BLaER1 (cell line): ENCODE measurements at regions not wholly inside any gene's neighbourhood (a gene's known extent, or its start where the extent isn't known, plus 50 kb on each side); places are given as distances from the start of the nearest gene placed in this dataset.

ENCODE experiments used
- H3K27ac ChIP-seq: shearing (Covaris generic); formaldehyde crosslinking; 2 replicates; pipeline ENCODE4 v1.8.1; 2022
- H3K27me3 ChIP-seq: shearing (Covaris generic); formaldehyde crosslinking; 2 replicates; pipeline ENCODE4 v1.8.1; 2022
- H3K36me3 ChIP-seq: shearing (Covaris generic); formaldehyde crosslinking; 2 replicates; pipeline ENCODE4 v1.8.1; 2022
- H3K4me1 ChIP-seq: shearing (Covaris generic); formaldehyde crosslinking; 2 replicates; pipeline ENCODE4 v1.8.1; 2022
- H3K4me2 ChIP-seq: shearing (Covaris generic); formaldehyde crosslinking; 2 replicates; pipeline ENCODE4 v1.8.1; 2022
- H3K4me3 ChIP-seq: shearing (Covaris generic); formaldehyde crosslinking; 2 replicates; pipeline ENCODE4 v1.8.1; 2022
- H3K9ac ChIP-seq: shearing (Covaris generic); formaldehyde crosslinking; 2 replicates; pipeline ENCODE4 v1.8.1; 2022
- H3K9me3 ChIP-seq: shearing (Covaris generic); formaldehyde crosslinking; 2 replicates; pipeline ENCODE4 v1.8.1; 2022
- H4K20me1 ChIP-seq: shearing (Covaris generic); formaldehyde crosslinking; 2 replicates; pipeline ENCODE4 v1.8.1; 2022
- Cebpa-rat ChIP-seq: shearing (Covaris generic); IDR thresholded peaks from 2 replicates; pipeline ENCODE4 v1.8.1; 2022

GRCh38 chr7:82701949-82702348 lies 258.4 kb upstream of the CACNA2D1 start:
- Histone ChIP-seq H3K36me3 (no peaks in the 10 kb centered on the region), H4K20me1 (no peaks in the 10 kb centered on the region), H3K9ac (no peak overlapping the region), H3K27ac (no peak overlapping the region), H3K9me3 (no peaks in the 10 kb centered on the region), H3K4me1 (no peaks in the 10 kb centered on the region), H3K4me3 (no peak overlapping the region), H3K27me3 (no peaks in the 10 kb centered on the region), H3K4me2 (no peak overlapping the region)
- no peak for TF ChIP-seq Cebpa-rat

- Histone ChIP-seq H3K4me3 (no peak overlapping the region), H4K20me1 (no peaks in the 10 kb centered on the region), H3K36me3 (no peaks in the 10 kb centered on the region), H3K9me3 (no peaks in the 10 kb centered on the region), H3K27ac (no peak overlapping the region), H3K4me1 (no peaks in the 10 kb centered on the region), H3K9ac (no peak overlapping the region), H3K4me2 (no peak overlapping the region), H3K27me3 (no peaks in the 10 kb centered on the region)
- no peak for TF ChIP-seq Cebpa-rat
Measured at GRCh38 chr7:82700741-82701140, 257.2 kb upstream of the CACNA2D1 start.

- Histone ChIP-seq H3K36me3 (no peaks in the 10 kb centered on the region), H3K9ac (no peak overlapping the region), H3K4me2 (no peak overlapping the region), H3K9me3 (no peaks in the 10 kb centered on the region), H3K27me3 (no peaks in the 10 kb centered on the region), H3K27ac (no peak overlapping the region), H3K4me1 (no peaks in the 10 kb centered on the region), H4K20me1 (no peaks in the 10 kb centered on the region), H3K4me3 (no peak overlapping the region)
- no peak for TF ChIP-seq Cebpa-rat
Measured at GRCh38 chr7:82699773-82700186, 256.2 kb upstream of the CACNA2D1 start.

- no peaks in the 10 kb centered on the region for H3K36me3 ChIP-seq
- no peak overlapping the region for H3K27ac ChIP-seq
- no peaks in the 10 kb centered on the region for H4K20me1 ChIP-seq
- no peak overlapping the region for H3K4me2 ChIP-seq
- H3K9me3 ChIP-seq, result no peaks in the 10 kb centered on the region
- H3K4me1 ChIP-seq, result no peaks in the 10 kb centered on the region
- no peak overlapping the region for H3K9ac ChIP-seq
- H3K4me3 ChIP-seq, result no peak overlapping the region
- TF ChIP-seq Cebpa-rat, result no peak
- no peaks in the 10 kb centered on the region for H3K27me3 ChIP-seq
Measured at GRCh38 chr7:82697897-82698296, 254.3 kb upstream of the CACNA2D1 start.

GRCh38 chr7:82696631-82697030 lies 253.1 kb upstream of the CACNA2D1 start:
- Histone ChIP-seq H3K4me3 (no peak overlapping the region), H3K4me2 (no peak overlapping the region), H3K36me3 (no peaks in the 10 kb centered on the region), H3K9ac (no peak overlapping the region), H3K4me1 (no peaks in the 10 kb centered on the region), H3K9me3 (no peaks in the 10 kb centered on the region), H3K27ac (no peak overlapping the region), H3K27me3 (no peaks in the 10 kb centered on the region), H4K20me1 (no peaks in the 10 kb centered on the region)
- no peak for TF ChIP-seq Cebpa-rat

GRCh38 chr7:82694022-82694421 lies 250.4 kb upstream of the CACNA2D1 start:
- Histone ChIP-seq H3K9ac (no peak overlapping the region), H3K27ac (no peak overlapping the region), H4K20me1 (no peaks in the 10 kb centered on the region), H3K27me3 (no peaks in the 10 kb centered on the region), H3K4me2 (no peak overlapping the region), H3K4me3 (no peak overlapping the region), H3K9me3 (no peaks in the 10 kb centered on the region), H3K4me1 (no peaks in the 10 kb centered on the region), H3K36me3 (no peaks in the 10 kb centered on the region)
- TF ChIP-seq Cebpa-rat, result no peak

- Histone ChIP-seq H3K4me1 (no peaks in the 10 kb centered on the region), H3K36me3 (no peaks in the 10 kb centered on the region), H3K27ac (no peak overlapping the region), H3K4me3 (no peak overlapping the region), H3K9ac (no peak overlapping the region), H3K4me2 (no peak overlapping the region), H4K20me1 (no peaks in the 10 kb centered on the region), H3K9me3 (no peaks in the 10 kb centered on the region), H3K27me3 (no peaks in the 10 kb centered on the region)
- no peak for TF ChIP-seq Cebpa-rat
Measured at GRCh38 chr7:82690929-82691328, 247.4 kb upstream of the CACNA2D1 start.

- Histone ChIP-seq H3K9ac (no peak overlapping the region), H3K27ac (no peak overlapping the region), H3K4me2 (no peak overlapping the region), H4K20me1 (no peaks in the 10 kb centered on the region), H3K4me3 (no peak overlapping the region), H3K4me1 (no peaks in the 10 kb centered on the region), H3K9me3 (no peaks in the 10 kb centered on the region), H3K36me3 (no peaks in the 10 kb centered on the region), H3K27me3 (no peaks in the 10 kb centered on the region)
- TF ChIP-seq Cebpa-rat, result no peak
Measured at GRCh38 chr7:82685214-82685613, 241.6 kb upstream of the CACNA2D1 start.

GRCh38 chr7:82678716-82679115 lies 235.1 kb upstream of the CACNA2D1 start:
- Histone ChIP-seq H4K20me1 (no peaks in the 10 kb centered on the region), H3K4me1 (peaks cover 23% of the 10 kb centered on the region), H3K4me2 (peak overlapping the region; percentile 60), H3K27me3 (no peaks in the 10 kb centered on the region), H3K9ac (no peak overlapping the region), H3K4me3 (no peak overlapping the region), H3K9me3 (no peaks in the 10 kb centered on the region), H3K36me3 (no peaks in the 10 kb centered on the region), H3K27ac (peak overlapping the region; percentile 42)
- no peak for TF ChIP-seq Cebpa-rat

GRCh38 chr7:82678259-82678658 lies 234.7 kb upstream of the CACNA2D1 start:
- H3K27me3 ChIP-seq, result no peaks in the 10 kb centered on the region
- H3K4me1 ChIP-seq, result peaks cover 23% of the 10 kb centered on the region
- no peak for TF ChIP-seq Cebpa-rat
- peak overlapping the region; percentile 42 for H3K27ac ChIP-seq
- H3K9ac ChIP-seq, result no peak overlapping the region
- no peak overlapping the region; the same call in 1 of the 2 replicates for H3K4me3 ChIP-seq
- peak overlapping the region; percentile 60 for H3K4me2 ChIP-seq
- H3K9me3 ChIP-seq, result no peaks in the 10 kb centered on the region
- no peaks in the 10 kb centered on the region for H3K36me3 ChIP-seq
- no peaks in the 10 kb centered on the region for H4K20me1 ChIP-seq

- Histone ChIP-seq H3K9ac (no peak overlapping the region), H3K9me3 (no peaks in the 10 kb centered on the region), H3K36me3 (no peaks in the 10 kb centered on the region), H3K27me3 (no peaks in the 10 kb centered on the region), H3K4me3 (no peak overlapping the region; the same call in 1 of the 2 replicates), H3K4me2 (peak overlapping the region; percentile 60), H3K4me1 (peaks cover 23% of the 10 kb centered on the region), H4K20me1 (no peaks in the 10 kb centered on the region), H3K27ac (no peak overlapping the region)
- TF ChIP-seq Cebpa-rat, result no peak
Measured at GRCh38 chr7:82677493-82677892, 233.9 kb upstream of the CACNA2D1 start.
